GM12878 (cell line): ENCODE measurements at regions not wholly inside any gene's neighbourhood (a gene's known extent, or its start where the extent isn't known, plus 50 kb on each side); places are given as distances from the start of the nearest gene placed in this dataset.

ENCODE experiments used
- ATAC-seq: fragments of 200-7000 bp; cut with Tn5 transposase; 3 replicates; pipeline ENCODE4 v1.9.1; 2020; ENCODE audit warnings: mild to moderate bottlenecking, moderate library complexity
- BruUV-seq: library from RNA; stranded (reverse); fragments of 400-500 nt; replicated peaks from 2 replicates; lab custom pipeline; 2021; lab: Mats Ljungman, UMichigan
- CTCF ChIA-PET: fragments of 300-600 bp; sonication (Branson Sonifier 250); formaldehyde crosslinking; extraction: SDS; loops from one replicate; lab custom pipeline; 2021; ENCODE audit warnings: inconsistent platforms; lab: Yijun Ruan, JAX
- POLR2A ChIA-PET: fragments of 350-600 bp; formaldehyde crosslinking; extraction: SDS; loops from one replicate; lab custom pipeline; 2021; ENCODE audit warnings: inconsistent platforms; lab: Charles Lee
- RAD21 ChIA-PET: fragments of 300-600 bp; sonication (Branson Sonifier 250); formaldehyde crosslinking; loops from one replicate; lab custom pipeline; 2023; ENCODE audit warnings: antibody characterized with exemption; ENCODE audit not compliant: unreplicated experiment; lab: Charles Lee
- SMC1A ChIA-PET: fragments of 300-600 bp; sonication (Branson Sonifier 250); formaldehyde crosslinking; loops from one replicate; lab custom pipeline; 2023; ENCODE audit not compliant: unreplicated experiment, uncharacterized antibody; lab: Charles Lee
- DNase-seq: peaks from one replicate; pipeline ENCODE4 v3.0.0-alpha.2; 2011; ENCODE audit warnings: low read depth, low spot score
- FAIRE-seq: peaks from 3 replicates; lab custom pipeline; 2011; peaks lifted over from hg19 to GRCh38; lab: Jason Lieb, UNC
- H2AFZ ChIP-seq: 2 replicates; pipeline ENCODE4 v1.6.0; 2011; ENCODE audit warnings: low read depth, low read length, control low read depth; ENCODE audit not compliant: control insufficient read depth
- H3K27ac ChIP-seq: 2 replicates; pipeline ENCODE4 v1.5.1; 2011; ENCODE audit warnings: control low read depth; ENCODE audit not compliant: control insufficient read depth, insufficient read depth
- H3K27me3 ChIP-seq, 2 experiments: replicated peaks in 1 of 2; 2 replicates each; pipeline versions ENCODE4 v1.6.0 to v1.6.1; 2011; ENCODE audit warnings: low read length in 1 of 2; ENCODE audit not compliant: control insufficient read depth in 2 of 2, insufficient read depth in 2 of 2
- H3K36me3 ChIP-seq, 2 experiments: 2 replicates each; pipeline ENCODE4 v1.5.1; 2011; ENCODE audit warnings: low read length in 1 of 2; ENCODE audit not compliant: control insufficient read depth in 2 of 2, insufficient read depth in 2 of 2
- H3K4me1 ChIP-seq: 2 replicates; pipeline ENCODE4 v1.6.1; 2011; ENCODE audit warnings: mild to moderate bottlenecking, low read length, moderate library complexity, mixed read lengths; ENCODE audit not compliant: control insufficient read depth, insufficient read depth
- H3K4me2 ChIP-seq: 2 replicates; pipeline ENCODE4 v1.6.0; 2011; ENCODE audit warnings: control low read depth; ENCODE audit not compliant: control insufficient read depth, insufficient read depth
- H3K4me3 ChIP-seq: fragments of 200-600 bp; sonication (generic); 2 replicates; pipeline ENCODE4 v1.5.1; 2016
- H3K79me2 ChIP-seq: 2 replicates; pipeline ENCODE4 v1.6.0; 2011; ENCODE audit warnings: low read length; ENCODE audit not compliant: control insufficient read depth, insufficient read depth
- H3K9ac ChIP-seq: 2 replicates; pipeline ENCODE4 v1.8.0; 2011; ENCODE audit warnings: low read length, control low read depth, mixed read lengths; ENCODE audit not compliant: control insufficient read depth, insufficient read depth
- H3K9me3 ChIP-seq: replicated peaks from 3 replicates; pipeline ENCODE4 v1.5.1; 2011; ENCODE audit warnings: mild to moderate bottlenecking, low read length; ENCODE audit not compliant: control insufficient read depth, insufficient read depth
- H4K20me1 ChIP-seq: 2 replicates; pipeline ENCODE4 v1.6.0; 2011; ENCODE audit not compliant: control insufficient read depth, insufficient read depth
- BCLAF1 ChIP-seq: fragments of 450-650 bp; IDR thresholded peaks from 2 replicates; pipeline ENCODE4 v1.6.1; 2017; ENCODE audit warnings: antibody characterized with exemption, mild to moderate bottlenecking, moderate library complexity
- CHD1 ChIP-seq: IDR thresholded peaks from 2 replicates; pipeline ENCODE4 v1.6.1; 2012; ENCODE audit warnings: low read depth, low read length, improper control_type of control experiment
- CHD2 ChIP-seq: IDR thresholded peaks from 2 replicates; pipeline ENCODE4 v1.6.1; 2011; ENCODE audit warnings: low read depth, low read length, improper control_type of control experiment, borderline replicate concordance
- ELK1 ChIP-seq: IDR thresholded peaks from 2 replicates; pipeline ENCODE4 v1.6.1; 2012; ENCODE audit warnings: low read depth, low read length, improper control_type of control experiment
- ESRRA ChIP-seq: IDR thresholded peaks from 2 replicates; pipeline ENCODE4 v1.6.1; 2012; ENCODE audit warnings: mild to moderate bottlenecking, low read length, improper control_type of control experiment
- IRF3 ChIP-seq: fragments of 450-650 bp; IDR thresholded peaks from 2 replicates; pipeline ENCODE4 v1.6.1; 2014; ENCODE audit warnings: mild to moderate bottlenecking
- KAT2A ChIP-seq: conservative IDR thresholded peaks from 2 replicates; pipeline ENCODE4 v1.6.1; 2011; ENCODE audit warnings: low read depth, low read length; ENCODE audit not compliant: control insufficient read depth
- NFIC ChIP-seq: IDR thresholded peaks from 2 replicates; pipeline ENCODE4 v1.6.1; 2012; ENCODE audit warnings: low read depth, mild to moderate bottlenecking, inconsistent platforms, low read length, moderate library complexity
- NR2C1 ChIP-seq: fragments of 450-650 bp; IDR thresholded peaks from 2 replicates; pipeline ENCODE4 v1.6.1; 2017; ENCODE audit warnings: antibody characterized with exemption, mild to moderate bottlenecking, moderate library complexity
- PBX3 ChIP-seq: IDR thresholded peaks from 2 replicates; pipeline ENCODE4 v1.6.1; 2011; ENCODE audit warnings: mild to moderate bottlenecking, low read depth, low read length, moderate library complexity; ENCODE audit not compliant: insufficient replicate concordance
- RAD51 ChIP-seq: fragments of 450-650 bp; IDR thresholded peaks from 2 replicates; pipeline ENCODE4 v1.6.1; 2016; ENCODE audit warnings: moderate library complexity, mild to moderate bottlenecking, inconsistent platforms
- RCOR1 ChIP-seq: conservative IDR thresholded peaks from 2 replicates; pipeline ENCODE4 v1.6.1; 2012; ENCODE audit warnings: low read depth, low read length, improper control_type of control experiment
- SUZ12 ChIP-seq: fragments of 200-600 bp; sonication (generic); IDR thresholded peaks from one replicate; pipeline ENCODE4 v1.6.1; 2018; ENCODE audit warnings: antibody characterized with exemption, mild to moderate bottlenecking; ENCODE audit not compliant: unreplicated experiment
- ZNF24 ChIP-seq: fragments of 450-650 bp; IDR thresholded peaks from 2 replicates; pipeline ENCODE4 v1.6.1; 2017; ENCODE audit warnings: antibody characterized with exemption, mild to moderate bottlenecking
- ZNF622 ChIP-seq: fragments of 450-650 bp; IDR thresholded peaks from 2 replicates; pipeline ENCODE4 v1.6.1; 2017; ENCODE audit warnings: mild to moderate bottlenecking, inconsistent platforms
- WGBS: methylation state at CpG from one replicate; pipeline ENCODE4 v1.1.6; 2016; ENCODE audit warnings: low lambda C conversion rate; ENCODE audit not compliant: insufficient replicate concordance, insufficient coverage; ENCODE audit errors: missing lambda C conversion rate; 5-methylcytosine and 5-hydroxymethylcytosine counted together
- in situ Hi-C: fragments of 300-500 bp; cut with MboI; formaldehyde crosslinking; loops from 9 replicates; pipeline ENCODE4 v1.14.3; 2018; ENCODE audit warnings: mixed read lengths
- intact Hi-C: fragments of 100-400 bp; cut with micrococcal nuclease; formaldehyde crosslinking; loops from one replicate; pipeline ENCODE4 v1.14.2; 2022; ENCODE audit not compliant: unreplicated experiment

- in situ Hi-C loops: no loop called here
- POLR2A ChIA-PET: no interaction called here
- Histone ChIP-seq H3K36me3 (no peaks in the 10 kb centered on the region), H4K20me1 (no peaks in the 10 kb centered on the region), H3K4me1 (peaks cover 29% of the 10 kb centered on the region), H3K9me3 (no peaks in the 10 kb centered on the region), H2AFZ (no peak overlapping the region), H3K27me3 (no peaks in the 10 kb centered on the region), H3K79me2 (no peaks in the 10 kb centered on the region), H3K4me3 (no peak overlapping the region), H3K27ac (no peak overlapping the region), H3K9ac (no peak overlapping the region), H3K4me2 (no peak overlapping the region)
- intact Hi-C loops: no loop called here
- ATAC-seq (no peak), DNase-seq (no peak), FAIRE-seq (no peak)
- SMC1A ChIA-PET: interaction anchor here (0.6 to 5.7 kb wide), 8 partner anchors 10 to 962 kb away, joined by 3 to 37 read pairs (median 4); no protein-coding TSS in a partner anchor
- WGBS: 67% methylated on average over 7 of the region's 7 CpGs
- RAD21 ChIA-PET: interaction anchor here (1.2 to 3.9 kb wide), 4 partner anchors 8 to 61 kb away, joined by 3 to 13 read pairs (median 3); no protein-coding TSS in a partner anchor
- BruUV-seq: no TSS peak
- CTCF ChIA-PET: interaction anchor here (0.7 to 1.5 kb wide), 6 partner anchors 12 to 64 kb away, joined by 3 to 6 read pairs (median 4); no protein-coding TSS in a partner anchor
- TF ChIP-seq CHD1 (no peak), ESRRA (no peak), RAD51 (no peak), NR2C1 (no peak), IRF3 (no peak), PBX3 (no peak), ZNF24 (no peak), NFIC (no peak), BCLAF1 (no peak), ELK1 (no peak), SUZ12 (no peak), ZNF622 (no peak), CHD2 (no peak), KAT2A (no peak), RCOR1 (no peak)
These were observed 118.8 kb upstream of the LYZL2 start for GRCh38 chr10:30748152-30748973.
